GM12874 (cell line): ENCODE measurements at regions not wholly inside any gene's neighbourhood (a gene's known extent, or its start where the extent isn't known, plus 50 kb on each side); places are given as distances from the start of the nearest gene placed in this dataset.

Source experiments
- TF ChIP-seq, protein P1 (sequence below): IDR thresholded peaks from 2 replicates; pipeline ENCODE4 v1.5.1; 2011; ENCODE audit warnings: low read depth, mild to moderate bottlenecking, control low read depth, low read length, moderate library complexity; ENCODE audit not compliant: insufficient read depth

DNA sequence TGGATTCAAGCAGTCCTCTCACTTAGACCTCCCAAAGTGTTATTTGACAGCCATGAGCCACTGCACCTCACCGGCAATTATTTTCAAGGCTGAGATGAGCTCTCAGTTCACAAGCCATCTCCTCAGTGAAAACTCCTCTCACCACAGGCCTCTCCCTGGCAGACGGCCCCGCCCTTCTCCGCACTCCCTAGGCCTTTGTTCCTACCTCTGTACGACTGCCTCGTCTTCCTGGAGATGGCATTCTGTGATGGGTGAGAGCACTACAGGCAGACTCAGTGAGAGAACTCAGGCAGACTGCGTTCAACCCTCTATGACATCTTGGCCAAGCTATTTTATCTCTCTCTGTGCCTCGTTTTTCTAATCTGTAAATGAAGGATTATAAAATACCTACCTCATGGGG, 67.0 kb upstream of the TPM1 start:
- TF ChIP-seq, protein P1, sequence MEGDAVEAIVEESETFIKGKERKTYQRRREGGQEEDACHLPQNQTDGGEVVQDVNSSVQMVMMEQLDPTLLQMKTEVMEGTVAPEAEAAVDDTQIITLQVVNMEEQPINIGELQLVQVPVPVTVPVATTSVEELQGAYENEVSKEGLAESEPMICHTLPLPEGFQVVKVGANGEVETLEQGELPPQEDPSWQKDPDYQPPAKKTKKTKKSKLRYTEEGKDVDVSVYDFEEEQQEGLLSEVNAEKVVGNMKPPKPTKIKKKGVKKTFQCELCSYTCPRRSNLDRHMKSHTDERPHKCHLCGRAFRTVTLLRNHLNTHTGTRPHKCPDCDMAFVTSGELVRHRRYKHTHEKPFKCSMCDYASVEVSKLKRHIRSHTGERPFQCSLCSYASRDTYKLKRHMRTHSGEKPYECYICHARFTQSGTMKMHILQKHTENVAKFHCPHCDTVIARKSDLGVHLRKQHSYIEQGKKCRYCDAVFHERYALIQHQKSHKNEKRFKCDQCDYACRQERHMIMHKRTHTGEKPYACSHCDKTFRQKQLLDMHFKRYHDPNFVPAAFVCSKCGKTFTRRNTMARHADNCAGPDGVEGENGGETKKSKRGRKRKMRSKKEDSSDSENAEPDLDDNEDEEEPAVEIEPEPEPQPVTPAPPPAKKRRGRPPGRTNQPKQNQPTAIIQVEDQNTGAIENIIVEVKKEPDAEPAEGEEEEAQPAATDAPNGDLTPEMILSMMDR = no peak

DNA sequence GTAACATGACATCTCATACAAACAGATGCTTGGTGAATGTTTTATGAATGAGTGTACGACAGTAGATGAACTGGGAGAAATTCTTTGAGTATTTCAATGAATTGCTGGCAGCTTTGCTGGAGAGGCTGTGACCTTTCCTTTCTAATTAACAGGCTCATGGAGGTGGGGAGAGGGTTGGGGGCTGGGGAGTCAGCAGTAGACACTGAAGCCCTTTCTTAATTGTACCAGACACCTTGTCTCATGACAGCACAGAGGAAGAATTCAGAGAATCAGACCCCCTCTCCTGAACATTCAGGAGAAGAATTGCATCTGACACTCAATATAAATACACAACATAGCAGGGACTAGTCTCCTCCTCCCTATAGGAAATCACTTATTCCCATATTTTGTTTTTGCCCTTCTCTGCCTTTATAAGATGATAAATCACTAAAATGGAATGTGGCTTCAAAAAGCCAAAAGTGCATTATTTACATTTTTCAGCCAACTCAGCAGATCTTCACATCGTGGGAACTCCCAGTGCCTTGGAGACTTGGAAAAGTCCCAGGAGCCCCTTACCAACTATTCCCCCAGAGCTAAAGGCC, 66.2 kb upstream of the TPM1 start:
- TF ChIP-seq, protein P1 = no peak

DNA sequence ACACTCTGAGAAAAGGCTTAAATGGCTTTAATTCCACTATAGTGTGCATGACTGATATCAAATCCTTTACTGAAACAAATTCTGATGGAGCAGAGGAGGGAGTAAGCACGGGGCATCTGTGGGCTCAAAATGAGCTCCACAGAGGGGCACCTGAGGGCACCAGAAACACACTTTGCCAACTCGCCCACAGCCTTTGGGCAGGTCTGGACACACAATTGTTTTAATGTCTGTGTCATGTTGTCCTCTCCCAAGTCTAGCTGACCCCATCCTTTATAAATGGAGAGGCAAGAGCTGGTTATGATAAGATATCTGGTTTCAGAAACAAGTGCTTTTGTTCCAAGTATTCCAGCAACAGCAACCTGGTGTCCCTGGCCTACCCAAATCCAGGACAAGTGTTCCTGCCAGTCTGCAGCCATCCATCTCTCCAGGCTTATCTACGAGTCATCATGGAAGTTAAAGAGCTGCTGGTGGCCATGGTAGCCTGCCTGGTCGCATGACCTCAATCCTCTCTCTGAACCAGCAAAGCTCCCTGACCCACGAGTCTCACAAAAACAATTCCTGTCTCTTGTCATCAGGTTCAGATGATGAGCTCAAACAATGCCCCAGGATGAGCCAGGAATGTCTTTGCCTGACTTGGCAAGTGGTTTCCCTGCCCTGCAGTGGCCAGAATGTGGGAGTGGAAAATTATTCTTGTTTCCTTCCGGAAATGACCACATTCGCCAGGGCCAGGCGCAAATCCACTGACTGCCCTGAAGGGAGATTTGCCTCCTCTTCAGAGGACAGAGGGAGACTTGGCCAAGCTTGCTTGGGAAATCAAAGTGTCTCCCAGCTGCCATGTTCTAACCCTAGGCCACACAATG, 64.4 kb upstream of the TPM1 start:
- TF ChIP-seq, protein P1 = no peak

DNA sequence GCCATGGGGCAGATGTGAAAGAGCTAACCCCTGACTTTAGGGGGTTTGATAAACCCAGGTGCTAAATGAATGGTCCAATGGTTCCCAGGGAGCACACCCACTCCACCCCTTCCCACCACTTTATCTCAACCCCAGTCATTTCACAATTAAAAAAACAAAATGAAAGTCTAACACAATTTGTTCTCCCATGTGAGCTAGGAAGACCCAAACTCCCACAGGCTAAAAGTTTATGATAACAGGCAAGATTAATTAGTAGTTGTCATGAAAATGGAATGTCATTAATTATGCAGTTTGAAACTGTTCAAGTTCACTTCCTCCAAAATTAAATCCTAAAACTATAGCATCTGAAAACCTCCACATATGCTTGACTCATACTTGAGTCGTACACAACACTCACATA, 63.3 kb upstream of the TPM1 start:
- TF ChIP-seq, protein P1 = no peak

DNA sequence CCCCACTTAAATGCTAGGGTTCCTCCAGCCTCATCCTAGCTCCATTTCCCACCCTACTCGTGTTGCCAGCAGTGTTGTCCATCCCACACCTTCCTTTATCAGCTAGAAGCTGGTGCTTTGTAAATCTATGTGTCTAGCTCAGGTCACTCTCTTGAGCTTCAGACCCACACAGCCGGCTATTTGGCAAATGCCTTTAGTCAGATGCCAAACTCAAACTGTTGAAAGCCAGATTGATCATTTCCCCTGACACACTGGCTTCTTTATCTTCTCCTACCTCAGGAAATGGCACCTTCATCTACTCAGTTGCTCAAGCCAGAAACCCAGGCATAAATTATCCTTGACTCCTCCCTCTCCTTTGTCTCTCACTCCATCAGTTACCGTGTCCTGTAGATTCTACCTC, 61.5 kb upstream of the TPM1 start:
- TF ChIP-seq, protein P1 = no peak

DNA sequence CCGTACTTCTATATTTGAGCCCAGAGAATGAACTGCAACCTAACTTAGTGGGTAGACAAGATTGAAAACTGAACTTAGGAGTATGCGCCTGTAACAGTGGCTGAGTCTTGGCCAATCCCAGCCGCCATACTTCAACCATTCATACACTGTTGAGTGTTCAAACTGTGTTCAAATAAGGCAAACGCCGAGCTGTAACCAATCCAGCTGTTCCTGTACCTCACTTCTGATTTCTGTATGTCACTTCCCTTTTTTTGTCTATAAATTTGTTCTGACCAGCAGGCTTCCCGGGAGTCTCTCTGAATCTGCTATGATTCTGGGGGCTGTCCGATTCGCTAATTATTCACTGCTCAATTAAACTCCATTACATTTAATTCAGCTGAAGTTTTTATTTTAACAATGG, 58.6 kb upstream of the TPM1 start:
- TF ChIP-seq, protein P1 = no peak

DNA sequence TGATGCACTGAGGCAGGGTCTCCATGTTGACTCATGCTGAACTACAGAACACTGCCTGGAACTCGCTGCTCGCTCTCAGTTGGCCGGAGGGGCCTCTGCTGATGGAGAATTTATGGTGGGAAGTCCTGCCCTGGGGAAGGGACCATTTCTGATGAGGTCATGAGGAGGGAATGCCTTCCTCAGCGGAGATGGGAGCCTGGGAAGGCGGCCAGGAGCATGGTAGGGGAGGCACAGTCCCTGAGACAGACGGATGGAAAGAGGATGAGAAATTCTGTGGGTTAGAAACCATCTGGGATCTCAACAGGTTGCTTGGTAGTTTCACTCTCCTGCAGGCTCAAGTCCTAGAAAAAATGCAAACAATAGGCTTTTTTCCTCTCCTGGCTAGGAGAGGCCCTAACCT, 56.8 kb upstream of the TPM1 start:
- TF ChIP-seq, protein P1 = no peak
